NOMO-1 treated with dmso at 0.1 percent for 144 hours (cell line): ENCODE measurements at regions not wholly inside any gene's neighbourhood (a gene's known extent, or its start where the extent isn't known, plus 50 kb on each side); places are given as distances from the start of the nearest gene placed in this dataset.

Source experiments
- DNase-seq: peaks from one replicate; lab custom pipeline; 2025; ENCODE audit not compliant: unreplicated experiment; lab: John Stamatoyannopoulos, UW

DNA sequence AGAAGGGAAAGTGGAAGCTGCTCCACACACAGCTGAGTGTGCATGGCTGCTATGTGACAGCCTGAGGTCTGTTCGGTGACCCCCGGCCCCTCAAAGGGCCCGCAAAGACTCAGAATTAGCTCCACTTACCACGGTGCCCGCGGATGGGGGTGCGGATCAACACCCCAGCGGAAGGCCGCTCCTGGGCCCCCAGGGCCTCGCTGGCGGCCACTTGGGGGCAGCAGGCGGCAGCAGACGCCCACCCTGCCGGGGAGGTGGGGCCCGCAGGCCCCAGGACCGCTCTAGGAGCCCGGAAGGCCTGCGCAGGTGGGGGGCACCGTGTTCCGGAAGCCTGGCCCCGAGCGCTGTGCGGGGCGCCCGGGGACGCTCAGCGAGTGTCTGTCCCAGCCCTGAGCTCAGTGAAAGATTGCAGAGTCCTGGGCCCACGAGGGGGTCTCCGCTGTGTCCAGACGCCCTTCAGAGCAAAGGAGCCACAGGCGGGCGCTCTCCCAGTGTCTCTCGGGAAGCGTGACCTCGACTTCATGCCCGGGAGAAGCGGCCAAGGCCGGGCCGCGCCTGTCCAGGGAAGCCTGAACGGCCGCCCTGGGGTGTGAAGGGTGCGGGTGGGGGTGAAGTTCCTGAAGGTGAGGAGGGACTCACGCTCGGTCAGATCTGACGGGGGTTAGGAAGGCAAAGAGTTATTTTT lies 118.7 kb downstream of the VAPA start:
- DNase-seq: no peak

DNA sequence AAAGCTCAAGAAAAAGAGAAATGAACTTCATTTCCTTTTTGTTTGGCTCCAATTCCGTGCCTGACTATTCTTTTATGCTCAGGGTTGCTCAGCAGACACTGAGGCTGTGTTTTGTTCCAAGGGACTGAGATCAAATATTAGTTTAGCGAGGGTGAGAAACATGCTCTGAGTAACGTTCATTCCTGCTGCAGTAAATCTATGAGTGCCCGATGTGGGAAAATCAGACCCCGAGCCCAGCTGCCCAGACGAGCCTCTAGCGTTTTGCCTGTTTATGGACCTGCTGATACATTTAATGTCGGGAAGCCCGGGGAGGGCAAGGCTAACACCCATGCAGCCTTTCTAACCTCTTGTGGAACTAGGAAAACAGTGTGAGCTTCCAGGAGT lies 119.2 kb downstream of the VAPA start:
- no peak for DNase-seq

GRCh38 chr18:10035281-10035991 lies 121.6 kb downstream of the VAPA start:
- DNase-seq: no peak

GRCh38 chr18:10036479-10036878 lies 122.7 kb downstream of the VAPA start:
- DNase-seq: no peak

DNA sequence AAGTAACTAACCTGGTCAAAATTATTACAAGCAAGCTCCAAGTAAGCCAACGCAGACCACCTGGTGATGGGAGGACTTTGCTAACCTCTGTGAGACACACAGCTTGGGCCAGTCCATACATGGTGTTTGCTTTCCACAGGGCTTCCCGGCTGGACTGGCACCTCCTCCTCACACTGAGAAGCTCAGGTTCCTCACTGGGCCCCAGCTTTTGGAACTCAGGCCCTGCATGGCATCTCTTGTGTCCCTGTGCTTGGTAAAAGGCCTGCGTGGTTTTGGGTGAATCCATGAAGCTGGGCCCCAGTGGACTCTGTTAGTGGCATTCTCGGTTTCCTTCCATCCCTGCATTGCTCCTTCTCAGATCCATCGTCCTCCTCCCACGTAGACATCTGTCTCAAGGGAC lies 123.4 kb downstream of the VAPA start:
- no peak for DNase-seq

GRCh38 chr18:10038268-10038667 lies 124.5 kb downstream of the VAPA start:
- DNase-seq: no peak

DNA sequence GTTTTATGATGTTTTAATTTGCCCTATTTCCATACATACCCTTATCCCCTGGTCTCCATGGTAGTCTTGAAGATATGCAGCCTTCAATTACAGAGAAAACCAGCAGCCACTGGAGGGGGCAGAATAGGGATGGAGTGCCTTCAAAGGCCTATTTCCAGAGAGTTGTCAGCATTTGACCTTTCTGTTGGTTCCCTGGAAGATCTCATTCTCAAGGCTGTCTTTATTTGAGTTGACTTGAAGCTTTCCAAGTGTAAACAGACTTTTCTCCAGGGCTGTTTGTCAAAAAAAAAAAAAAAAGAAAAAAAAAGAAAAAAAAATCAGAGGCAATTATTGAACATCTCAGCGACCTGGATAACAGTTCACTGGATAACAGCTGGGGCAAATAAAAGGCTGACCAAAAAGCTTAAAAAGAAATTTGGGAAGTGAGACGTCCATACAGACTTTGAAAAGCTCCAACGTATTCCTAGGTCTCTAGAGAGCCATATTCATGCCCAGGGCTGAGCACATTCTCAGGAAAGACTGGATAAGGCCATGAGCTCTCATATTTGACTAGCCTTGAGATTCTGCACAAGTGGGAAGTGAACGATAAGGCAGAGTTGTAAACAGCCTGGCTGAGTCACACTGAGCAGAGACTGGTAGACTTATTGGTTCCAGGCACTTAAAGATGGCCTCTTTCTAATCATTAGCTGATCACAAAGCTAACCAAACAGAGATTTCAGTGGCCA lies 126.6 kb downstream of the VAPA start:
- DNase-seq: no peak

DNA sequence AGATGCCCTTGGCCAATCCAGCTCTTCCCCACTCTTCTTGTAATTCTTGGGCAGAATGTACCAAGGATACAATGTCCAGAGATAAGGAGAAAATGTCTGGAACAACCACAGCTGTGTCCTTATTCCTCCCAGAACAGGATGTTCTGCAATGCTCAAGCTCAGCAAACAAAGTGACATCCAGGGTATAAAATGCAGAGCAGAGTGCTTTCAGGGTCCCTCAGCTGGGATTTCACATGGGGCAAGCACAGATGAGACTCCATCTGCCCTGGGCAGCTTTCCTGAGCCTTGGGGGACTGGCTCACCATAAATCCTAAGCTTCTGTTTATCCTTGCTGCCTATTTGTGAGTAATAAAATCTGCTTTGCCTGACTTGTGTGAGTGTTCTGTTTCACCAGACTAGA lies 127.4 kb downstream of the VAPA start:
- no peak for DNase-seq

DNA sequence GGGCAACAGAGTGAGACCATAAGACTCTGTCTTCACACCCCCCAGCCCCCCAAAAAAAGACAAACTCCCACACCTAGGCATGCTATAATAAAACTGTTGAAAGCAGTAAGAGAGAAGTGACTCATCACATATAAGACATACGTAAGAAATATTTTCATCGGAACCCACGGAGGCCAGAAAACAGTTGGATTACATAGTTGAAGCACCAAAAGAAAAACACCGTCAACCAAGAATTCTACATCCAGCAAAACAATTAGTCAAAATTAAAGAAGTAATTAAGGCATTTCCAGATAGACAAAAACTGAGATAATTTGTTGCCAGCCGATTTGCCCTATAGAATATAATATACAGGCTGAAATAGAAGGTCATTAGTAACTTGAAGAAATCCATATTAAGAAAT lies 128.7 kb downstream of the VAPA start:
- DNase-seq: no peak

- no peak for DNase-seq
These were observed 130.2 kb downstream of the VAPA start for GRCh38 chr18:10044054-10044453.

GRCh38 chr18:10045296-10045891 lies 131.6 kb downstream of the VAPA start:
- DNase-seq: no peak

- no peak for DNase-seq
These were observed 132.5 kb downstream of the VAPA start for GRCh38 chr18:10046178-10046807.

DNA sequence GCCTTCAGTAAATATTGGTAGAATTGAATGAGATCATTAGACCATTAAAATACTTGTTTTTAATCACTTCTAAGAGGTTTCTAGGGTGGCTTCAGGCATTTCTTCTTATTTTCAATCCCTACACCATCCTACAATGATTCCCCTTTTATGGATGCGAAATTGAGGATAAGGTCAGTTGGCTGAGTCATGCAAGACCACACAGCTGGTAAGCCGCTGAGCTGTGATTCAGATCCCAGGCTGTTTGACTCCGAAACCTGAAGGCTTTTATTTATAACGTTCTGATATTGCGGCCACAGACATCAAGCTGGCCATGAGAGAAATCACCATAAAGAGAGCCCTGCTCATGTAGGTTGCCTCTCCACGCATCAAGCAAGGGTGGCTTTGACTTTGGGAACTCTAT lies 133.4 kb downstream of the VAPA start:
- DNase-seq: no peak

GRCh38 chr18:10049747-10050146 lies 135.9 kb downstream of the VAPA start:
- DNase-seq: no peak

GRCh38 chr18:10050956-10051355 lies 137.1 kb downstream of the VAPA start:
- no peak for DNase-seq

- no peak for DNase-seq
These were observed 138.2 kb downstream of the VAPA start for GRCh38 chr18:10051877-10052631.

DNA sequence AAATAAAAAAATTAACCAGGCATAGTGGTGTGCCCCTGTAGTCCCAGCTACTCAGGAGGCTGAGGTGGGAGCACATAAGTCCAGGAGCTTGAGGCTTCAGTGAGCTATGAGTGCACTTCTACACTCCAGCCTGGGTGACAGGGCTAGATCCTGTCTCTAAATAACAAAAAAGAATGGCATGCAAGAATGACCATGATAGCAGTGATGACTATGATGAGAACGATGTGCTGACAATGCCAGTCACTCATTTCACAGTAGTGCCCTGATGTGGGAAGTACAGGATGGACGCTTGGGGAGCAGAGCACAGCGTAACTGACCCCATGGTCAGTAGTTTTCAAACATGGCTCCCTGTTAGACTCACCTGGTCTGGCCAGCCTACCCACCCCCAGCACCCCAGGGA lies 139.1 kb downstream of the VAPA start:
- DNase-seq: no peak

DNA sequence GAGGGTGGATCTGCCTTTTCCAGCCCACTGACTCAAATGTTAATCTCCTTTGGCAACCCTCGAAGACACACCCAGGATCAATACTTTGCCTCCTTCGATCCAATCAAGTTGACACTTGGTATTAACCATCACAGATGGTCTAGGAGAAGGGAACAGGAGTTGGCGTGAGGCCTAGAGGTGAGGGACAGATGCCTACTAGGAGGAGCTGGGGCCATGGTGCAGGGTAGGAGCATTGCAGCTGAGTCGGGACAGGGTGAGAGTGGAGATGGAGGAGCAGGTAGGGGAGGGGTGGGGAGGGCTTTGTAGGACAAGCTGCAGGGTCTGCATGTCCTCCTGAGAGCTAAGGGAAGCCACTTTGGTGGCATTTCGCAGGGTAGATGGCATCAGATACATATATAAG lies 140.0 kb downstream of the VAPA start:
- no peak for DNase-seq

- DNase-seq: no peak
These were observed 140.6 kb downstream of the VAPA start for GRCh38 chr18:10054366-10054765.

DNA sequence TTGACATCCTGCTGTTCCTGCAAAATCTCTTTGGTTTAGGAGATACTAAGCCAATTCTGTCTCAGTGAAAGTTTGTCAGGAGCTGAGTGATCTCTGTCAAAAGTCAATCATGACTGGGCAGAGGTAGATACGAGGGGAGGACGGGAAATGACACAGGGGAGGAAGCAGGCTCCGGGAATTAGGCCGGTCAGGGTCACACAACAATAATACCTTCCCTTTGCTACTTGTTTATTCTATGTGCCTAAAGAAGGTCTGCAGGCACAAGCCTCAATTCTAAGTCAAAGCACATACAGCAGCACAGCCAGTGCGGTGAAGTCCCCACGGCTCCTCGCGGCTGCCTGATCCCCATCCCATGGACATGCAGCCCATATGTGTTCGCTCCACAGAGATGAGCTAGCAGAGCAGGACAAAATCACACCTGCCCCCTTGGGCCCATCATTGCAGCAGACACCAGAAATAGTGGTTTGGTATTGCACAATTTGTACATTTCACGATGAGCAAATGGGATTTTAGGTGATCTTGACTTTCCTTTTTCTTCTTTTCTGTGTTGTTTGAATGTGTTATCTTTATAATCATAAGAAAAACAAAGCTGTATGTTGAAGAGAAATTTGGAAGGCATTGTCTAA lies 141.4 kb downstream of the VAPA start:
- DNase-seq: no peak
